H1 (cell line): ENCODE measurements at regions not wholly inside any gene's neighbourhood (a gene's known extent, or its start where the extent isn't known, plus 50 kb on each side); places are given as distances from the start of the nearest gene placed in this dataset.

Experiments used
- ASH2L ChIP-seq: fragments of 200-600, 300-600 bp; sonication (generic); IDR thresholded peaks from one replicate; pipeline ENCODE4 v1.7.1; 2017; ENCODE audit warnings: low read length
- BCL11A ChIP-seq, 2 experiments: IDR thresholded peaks; one replicate each; pipeline ENCODE4 v1.6.1; 2011; ENCODE audit warnings: low read depth in 2 of 2, low read length in 2 of 2, mild to moderate bottlenecking in 2 of 2
- SP1 ChIP-seq: IDR thresholded peaks from 2 replicates; pipeline ENCODE4 v1.6.1; 2011; ENCODE audit warnings: low read depth, low read length

DNA sequence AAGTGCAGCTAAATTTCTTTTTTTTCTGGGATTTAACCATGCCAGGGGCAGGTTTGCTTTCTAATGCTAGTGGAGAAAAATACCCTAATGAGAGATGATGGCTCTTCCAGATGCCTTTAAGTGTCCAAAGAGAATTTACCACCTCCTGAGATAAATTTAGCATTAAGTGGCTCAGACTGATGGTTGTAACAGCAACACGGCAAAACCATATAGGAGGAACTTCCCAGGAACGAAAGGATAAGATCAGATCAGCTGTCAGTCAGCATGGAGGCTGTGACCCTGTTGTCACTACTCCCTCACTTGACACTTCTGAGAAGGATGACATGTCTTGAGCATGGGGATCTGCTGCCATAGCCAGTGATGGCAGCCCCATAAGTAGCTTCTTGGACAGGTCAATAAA lies 860.0 kb downstream of the QKI start (continued):
- TF ChIP-seq SP1 (no peak), BCL11A (IDR thresholded peaks at IDR 0.05; ENCODE audit: low read depth in 2 of 2, low read length in 2 of 2) (no peak), ASH2L (no peak)
